Stimulated activated CD4-positive, alpha-beta T cell treated with anti-CD3 and anti-CD28 coated beads, TNF-alpha, amount 100 ng/mL, for 4 hours (primary cell): ENCODE measurements at regions not wholly inside any gene's neighbourhood (a gene's known extent, or its start where the extent isn't known, plus 50 kb on each side); places are given as distances from the start of the nearest gene placed in this dataset.
"Not testable (repeated sequence)": the region's sequence is repeated elsewhere in the genome, so short reads cannot be mapped to it uniquely, and the experiment has no call there.

Experiments
- DNase-seq, 3 experiments: peaks; one replicate each; pipeline ENCODE4 v3.0.0-alpha.2; 2020; ENCODE audit warnings: low read depth in 3 of 3

GRCh38 chr13:50452028-50452427 is 391.5 kb downstream of the DLEU7 start:
- DNase-seq, result no peak

GRCh38 chr13:50452756-50453155 is 390.7 kb downstream of the DLEU7 start:
- no peak for DNase-seq

- no peak for DNase-seq
These were observed 390.3 kb downstream of the DLEU7 start for GRCh38 chr13:50453188-50453587.

- DNase-seq, result no peak
These were observed 387.4 kb downstream of the DLEU7 start for GRCh38 chr13:50456111-50456510.

- DNase-seq, result no peak
These were observed 385.8 kb downstream of the DLEU7 start for GRCh38 chr13:50457415-50458393.

GRCh38 chr13:50459046-50459445 is 384.4 kb downstream of the DLEU7 start:
- DNase-seq, result no peak

GRCh38 chr13:50459658-50460057 is 383.8 kb downstream of the DLEU7 start:
- no peak for DNase-seq

GRCh38 chr13:50460358-50460757 is 383.1 kb downstream of the DLEU7 start:
- no peak for DNase-seq

GRCh38 chr13:50461189-50461588 is 382.3 kb downstream of the DLEU7 start:
- DNase-seq, result no peak

GRCh38 chr13:50463719-50464118 is 379.8 kb downstream of the DLEU7 start:
- no peak for DNase-seq

GRCh38 chr13:50464349-50465251 is 378.9 kb downstream of the DLEU7 start:
- no peak for DNase-seq

GRCh38 chr13:50466456-50466855 is 377.0 kb downstream of the DLEU7 start:
- no peak for DNase-seq

GRCh38 chr13:50467156-50468110 is 376.1 kb downstream of the DLEU7 start:
- DNase-seq, result no peak

- no peak for DNase-seq
These were observed 374.4 kb downstream of the DLEU7 start for GRCh38 chr13:50468849-50469669.

GRCh38 chr13:50473050-50473449 is 370.4 kb downstream of the DLEU7 start:
- DNase-seq, result not testable (repeated sequence)

GRCh38 chr13:50474088-50474662 is 369.3 kb downstream of the DLEU7 start:
- DNase-seq, result no peak

GRCh38 chr13:50476577-50477285 is 366.8 kb downstream of the DLEU7 start:
- DNase-seq, result no peak

- no peak for DNase-seq
These were observed 361.6 kb downstream of the DLEU7 start for GRCh38 chr13:50481936-50482335.

- no peak for DNase-seq
These were observed 360.1 kb downstream of the DLEU7 start for GRCh38 chr13:50483416-50483815.
